NCI-H748 (cell line): ENCODE measurements at regions not wholly inside any gene's neighbourhood (a gene's known extent, or its start where the extent isn't known, plus 50 kb on each side); places are given as distances from the start of the nearest gene placed in this dataset.

ENCODE experiments used
- DNase-seq: peaks from one replicate; lab custom pipeline; 2025; ENCODE audit not compliant: unreplicated experiment; lab: John Stamatoyannopoulos, UW

- no peak for DNase-seq
Measured at GRCh38 chr16:27737513-27737912, 187.6 kb downstream of the KATNIP start.
